PC-3 (cell line): ENCODE measurements at regions not wholly inside any gene's neighbourhood (a gene's known extent, or its start where the extent isn't known, plus 50 kb on each side); places are given as distances from the start of the nearest gene placed in this dataset.

Experiments used
- ATAC-seq: fragments of 200-7000 bp; cut with Tn5 transposase; 2 replicates; pipeline ENCODE4 v1.9.1; 2020; ENCODE audit warnings: mild to moderate bottlenecking, moderate library complexity
- BruUV-seq: library from RNA; stranded (reverse); fragments of 400-500 nt; replicated peaks from 2 replicates; lab custom pipeline; 2021; lab: Mats Ljungman, UMichigan
- CTCF ChIA-PET: fragments of 300-600 bp; sonication (Branson Sonifier 250); formaldehyde crosslinking; loops from one replicate; lab custom pipeline; 2022; ENCODE audit warnings: antibody characterized with exemption; lab: Charles Lee
- POLR2A ChIA-PET: fragments of 300-600 bp; sonication (Branson Sonifier 250); formaldehyde crosslinking; loops from one replicate; lab custom pipeline; 2022; ENCODE audit warnings: antibody characterized with exemption; ENCODE audit not compliant: unreplicated experiment; lab: Charles Lee
- DNase-seq: peaks from one replicate; pipeline ENCODE4 v3.0.0-alpha.2; 2015
- H2AFZ ChIP-seq: fragments of 300-600 bp; sonication (generic); 2 replicates; pipeline ENCODE4 v1.6.0; 2016; ENCODE audit warnings: antibody characterized with exemption, low read length
- H3F3A ChIP-seq: fragments of 300-600 bp; sonication (generic); one replicate; pipeline ENCODE4 v1.6.0; 2017; ENCODE audit warnings: antibody characterized with exemption, low read length, control low read depth, mild to moderate bottlenecking; ENCODE audit not compliant: unreplicated experiment
- H3K27ac ChIP-seq: fragments of 300-600 bp; sonication (generic); 2 replicates; pipeline ENCODE4 v1.5.1; 2016; ENCODE audit warnings: mild to moderate bottlenecking, low read length
- H3K27me3 ChIP-seq: fragments of 300-600 bp; sonication (generic); 2 replicates; pipeline ENCODE4 v1.6.1; 2016; ENCODE audit warnings: low read length, mixed read lengths
- H3K36me3 ChIP-seq: fragments of 300-600 bp; sonication (generic); 2 replicates; pipeline ENCODE4 v1.6.1; 2016; ENCODE audit warnings: low read depth, mixed run types, low read length, mixed read lengths
- H3K4me1 ChIP-seq: fragments of 300-600 bp; sonication (generic); 2 replicates; pipeline ENCODE4 v1.5.1; 2016; ENCODE audit warnings: low read length; ENCODE audit not compliant: insufficient read depth
- H3K4me2 ChIP-seq: fragments of 300-600 bp; sonication (generic); 2 replicates; pipeline ENCODE4 v1.6.0; 2016; ENCODE audit warnings: low read length
- H3K4me3 ChIP-seq: fragments of 300-600 bp; sonication (generic); 2 replicates; pipeline ENCODE4 v1.5.1; 2016; ENCODE audit warnings: mild to moderate bottlenecking, low read length, mixed read lengths
- H3K79me2 ChIP-seq: fragments of 300-600 bp; sonication (generic); 2 replicates; pipeline ENCODE4 v1.6.1; 2017; ENCODE audit warnings: low read length, mixed read lengths
- H3K9ac ChIP-seq: fragments of 300-600 bp; sonication (generic); 2 replicates; pipeline ENCODE4 v1.6.0; 2016; ENCODE audit warnings: mild to moderate bottlenecking, low read length
- H3K9me2 ChIP-seq: fragments of 300-600 bp; sonication (generic); replicated peaks from 2 replicates; pipeline ENCODE4 v1.6.1; 2016; ENCODE audit warnings: mixed run types, low read length, mixed read lengths
- H3K9me3 ChIP-seq: fragments of 300-600 bp; sonication (generic); 2 replicates; pipeline ENCODE4 v1.6.1; 2016; ENCODE audit warnings: low read length, mixed read lengths
- H4K20me1 ChIP-seq: fragments of 300-600 bp; sonication (generic); 2 replicates; pipeline ENCODE4 v1.6.1; 2016; ENCODE audit warnings: low read length, mixed read lengths
- CTCF ChIP-seq: fragments of 300-600 bp; sonication (generic); conservative IDR thresholded peaks from 2 replicates; pipeline ENCODE4 v1.5.1; 2017; ENCODE audit warnings: antibody characterized with exemption, low read depth, mild to moderate bottlenecking, low read length
- EZH2 ChIP-seq: fragments of 300-600 bp; sonication (generic); IDR thresholded peaks from one replicate; pipeline ENCODE4 v1.6.1; 2017; ENCODE audit warnings: antibody characterized with exemption, mild to moderate bottlenecking, low read length; ENCODE audit not compliant: unreplicated experiment
- EZH2phosphoT487 ChIP-seq: fragments of 300-600 bp; sonication (generic); IDR thresholded peaks from 2 replicates; pipeline ENCODE4 v1.6.1; 2018; ENCODE audit warnings: mild to moderate bottlenecking, antibody characterized with exemption, low read length, borderline replicate concordance
- intact Hi-C: fragments of 100-400 bp; cut with micrococcal nuclease; formaldehyde crosslinking; loops from 2 replicates; pipeline ENCODE4 v1.9.0; 2023

- ATAC-seq (peak; percentile 77), DNase-seq (peak; percentile 35)
- ChIA-PET POLR2A (no interaction called here), CTCF (interaction anchor here (0.6 to 1.0 kb wide), 3 partner anchors 37 to 145 kb away, joined by 3 to 6 read pairs (median 4); no protein-coding TSS in a partner anchor)
- no peaks in the 10 kb centered on the region for H3F3A ChIP-seq
- TF ChIP-seq EZH2phosphoT487 (no peak), CTCF (peak; percentile 46; the same call in 1 of the 2 replicates)
- H2AFZ ChIP-seq: no peak overlapping the region
- H3K4me1 ChIP-seq: peaks cover 7% of the 10 kb centered on the region; the same call in 1 of the 2 replicates
- H3K4me2 ChIP-seq: no peak overlapping the region
- no peaks in the 10 kb centered on the region for H3K79me2 ChIP-seq
- H3K9me2 ChIP-seq: no peaks in the 10 kb centered on the region
- H3K4me3 ChIP-seq: no peak overlapping the region
- H4K20me1 ChIP-seq: no peaks in the 10 kb centered on the region
- no peak overlapping the region for H3K27ac ChIP-seq
- no peaks in the 10 kb centered on the region for H3K36me3 ChIP-seq
- no peaks in the 10 kb centered on the region for H3K27me3 ChIP-seq
- H3K9me3 ChIP-seq: no peaks in the 10 kb centered on the region
- H3K9ac ChIP-seq: no peak overlapping the region
- BruUV-seq: no TSS peak
- intact Hi-C loops: loop anchor here (5.0 kb wide), 1 partner anchor 87 kb away; no protein-coding TSS in a partner anchor
Measured at GRCh38 chr3:17979252-17979651, 236.8 kb upstream of the TBC1D5 start.

GRCh38 chr3:17974206-17974841 is 231.9 kb upstream of the TBC1D5 start:
- Histone ChIP-seq H3K36me3 (no peaks in the 10 kb centered on the region), H2AFZ (no peak overlapping the region), H3K79me2 (no peaks in the 10 kb centered on the region), H4K20me1 (no peaks in the 10 kb centered on the region), H3K4me2 (no peak overlapping the region), H3K4me1 (no peaks in the 10 kb centered on the region), H3K27ac (no peak overlapping the region), H3K9ac (no peak overlapping the region), H3K9me3 (no peaks in the 10 kb centered on the region), H3K4me3 (no peak overlapping the region), H3K27me3 (no peaks in the 10 kb centered on the region), H3K9me2 (no peaks in the 10 kb centered on the region), H3F3A (no peaks in the 10 kb centered on the region)
- POLR2A ChIA-PET: no interaction called here
- TF ChIP-seq CTCF: peak; percentile 58
- TF ChIP-seq EZH2phosphoT487: no peak
- no peak for TF ChIP-seq EZH2
- CTCF ChIA-PET: interaction anchor here (0.5 to 0.7 kb wide), 3 partner anchors 10 to 106 kb away, joined by 3 to 5 read pairs (median 3); no protein-coding TSS in a partner anchor
- peak; percentile 37 for DNase-seq
- no TSS peak for BruUV-seq
- intact Hi-C loops: loop anchor here (1.0 to 5.0 kb wide), 3 partner anchors 57 to 413 kb away; no protein-coding TSS in a partner anchor
- peak; percentile 51 for ATAC-seq
